ENCODE measurements at regions not wholly inside any gene's neighbourhood (a gene's known extent, or its start where the extent isn't known, plus 50 kb on each side); places are given as distances from the start of the nearest gene placed in this dataset.

GRCh38 chr15:27683121-27683520 is 416.0 kb downstream of the OCA2 start:
- no peak overlapping the region for H3K27ac ChIP-seq (ENCODE audit: low read depth)
- peaks cover 5% of the 10 kb centered on the region; the same call in 1 of the 2 replicates for H3K9me2 ChIP-seq (ENCODE audit: insufficient read depth)
- no peaks in the 10 kb centered on the region for H3K36me3 ChIP-seq (ENCODE audit: insufficient read depth)
- H3K4me1 ChIP-seq (ENCODE audit: insufficient read depth): peaks cover 20% of the 10 kb centered on the region
- no peak overlapping the region for H2AFZ ChIP-seq
- peaks cover 13% of the 10 kb centered on the region for H3K27me3 Mint-ChIP-seq (ENCODE audit: insufficient read depth, low read depth, poor library complexity)
- H3K36me3 Mint-ChIP-seq (ENCODE audit: low read depth): no peaks in the 10 kb centered on the region; the same call in 2 of the 3 replicates
- DNase-seq (ENCODE audit: low spot score) (no peak), ATAC-seq (no peak)
- H3K4me3 Mint-ChIP-seq: no peak overlapping the region
- no peaks in the 10 kb centered on the region for H3F3A ChIP-seq (replicated peaks; ENCODE audit: low read depth)
- H3K4me1 Mint-ChIP-seq: peaks cover 32% of the 10 kb centered on the region
- H3K4me3 ChIP-seq: no peak overlapping the region
- H3K4me2 ChIP-seq: no peak overlapping the region
- H3K27me3 ChIP-seq (ENCODE audit: insufficient read depth): no peaks in the 10 kb centered on the region
- H3K27ac Mint-ChIP-seq: no peak overlapping the region
- no peaks in the 10 kb centered on the region for H4K20me1 ChIP-seq (replicated peaks; ENCODE audit: insufficient read depth)
- TF ChIP-seq CREB1 (CRISPR knock-in tag; IDR thresholded peaks at IDR 0.05; ENCODE audit: low read depth): no peak
- TF ChIP-seq, protein P1, sequence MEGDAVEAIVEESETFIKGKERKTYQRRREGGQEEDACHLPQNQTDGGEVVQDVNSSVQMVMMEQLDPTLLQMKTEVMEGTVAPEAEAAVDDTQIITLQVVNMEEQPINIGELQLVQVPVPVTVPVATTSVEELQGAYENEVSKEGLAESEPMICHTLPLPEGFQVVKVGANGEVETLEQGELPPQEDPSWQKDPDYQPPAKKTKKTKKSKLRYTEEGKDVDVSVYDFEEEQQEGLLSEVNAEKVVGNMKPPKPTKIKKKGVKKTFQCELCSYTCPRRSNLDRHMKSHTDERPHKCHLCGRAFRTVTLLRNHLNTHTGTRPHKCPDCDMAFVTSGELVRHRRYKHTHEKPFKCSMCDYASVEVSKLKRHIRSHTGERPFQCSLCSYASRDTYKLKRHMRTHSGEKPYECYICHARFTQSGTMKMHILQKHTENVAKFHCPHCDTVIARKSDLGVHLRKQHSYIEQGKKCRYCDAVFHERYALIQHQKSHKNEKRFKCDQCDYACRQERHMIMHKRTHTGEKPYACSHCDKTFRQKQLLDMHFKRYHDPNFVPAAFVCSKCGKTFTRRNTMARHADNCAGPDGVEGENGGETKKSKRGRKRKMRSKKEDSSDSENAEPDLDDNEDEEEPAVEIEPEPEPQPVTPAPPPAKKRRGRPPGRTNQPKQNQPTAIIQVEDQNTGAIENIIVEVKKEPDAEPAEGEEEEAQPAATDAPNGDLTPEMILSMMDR (conservative IDR thresholded peaks at IDR 0.05; ENCODE audit: low read depth in 2 of 2): no peak
- TF ChIP-seq ZNF114 (CRISPR knock-in tag; IDR thresholded peaks at IDR 0.05): no peak
- H3K79me2 ChIP-seq (replicated peaks; ENCODE audit: insufficient read depth): no peaks in the 10 kb centered on the region
- H3K9me3 Mint-ChIP-seq: peaks cover 3% of the 10 kb centered on the region; the same call in 2 of the 3 replicates

DNA sequence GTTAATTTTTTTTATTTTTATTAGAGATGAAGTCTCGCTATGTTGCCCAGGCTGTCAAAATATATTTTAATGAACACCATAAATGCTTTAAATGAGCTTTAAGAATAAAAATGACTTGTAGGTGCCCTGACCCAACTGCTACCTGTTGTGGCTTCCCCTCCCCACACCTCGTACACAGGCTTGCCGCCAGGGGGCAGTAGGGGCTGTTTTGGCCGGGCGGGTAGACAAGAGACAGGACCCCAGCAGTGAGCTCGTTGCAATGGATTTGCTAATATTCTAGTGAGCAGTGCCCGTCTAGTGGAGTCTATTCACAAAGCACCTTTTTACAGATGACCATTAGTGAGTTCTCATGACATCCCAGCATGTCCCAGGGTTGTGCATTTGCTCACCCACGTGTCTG is 418.1 kb downstream of the OCA2 start:
- H3K9me2 ChIP-seq (ENCODE audit: insufficient read depth): 0 out of 2 replicates have a peak, but pooled peaks cover 4% of the 10 kb centered on the region
- no peaks in the 10 kb centered on the region for H4K20me1 ChIP-seq (replicated peaks; ENCODE audit: insufficient read depth)
- H3K4me1 Mint-ChIP-seq: peaks cover 32% of the 10 kb centered on the region
- no peak overlapping the region for H3K4me3 Mint-ChIP-seq
- DNase-seq (ENCODE audit: low spot score) (no peak), ATAC-seq (no peak)
- no peak overlapping the region for H2AFZ ChIP-seq
- H3K36me3 ChIP-seq (ENCODE audit: insufficient read depth): no peaks in the 10 kb centered on the region
- no peak overlapping the region for H3K27ac ChIP-seq (ENCODE audit: low read depth)
- no peak overlapping the region for H3K4me2 ChIP-seq
- H3K27me3 ChIP-seq (ENCODE audit: insufficient read depth): no peaks in the 10 kb centered on the region
- H3K27ac Mint-ChIP-seq: no peak overlapping the region
- H3K4me1 ChIP-seq (ENCODE audit: insufficient read depth): peaks cover 20% of the 10 kb centered on the region
- no peaks in the 10 kb centered on the region for H3F3A ChIP-seq (replicated peaks; ENCODE audit: low read depth)
- peaks cover 3% of the 10 kb centered on the region; the same call in 2 of the 3 replicates for H3K9me3 Mint-ChIP-seq
- no peaks in the 10 kb centered on the region; the same call in 2 of the 3 replicates for H3K36me3 Mint-ChIP-seq (ENCODE audit: low read depth)
- no peaks in the 10 kb centered on the region for H3K79me2 ChIP-seq (replicated peaks; ENCODE audit: insufficient read depth)
- peaks cover 15% of the 10 kb centered on the region for H3K27me3 Mint-ChIP-seq (ENCODE audit: insufficient read depth, low read depth, poor library complexity)
- H3K4me3 ChIP-seq: no peak overlapping the region
- no peak for TF ChIP-seq NANOG (IDR thresholded peaks at IDR 0.05; ENCODE audit: borderline replicate concordance)
- no peak for TF ChIP-seq ETS1 (IDR thresholded peaks at IDR 0.05)
- no peak for TF ChIP-seq EZH2 (IDR thresholded peaks at IDR 0.05; ENCODE audit: low read depth, unreplicated experiment)
- no peak for TF ChIP-seq ZNF331 (CRISPR knock-in tag; IDR thresholded peaks at IDR 0.05; ENCODE audit: low read depth)
- TF ChIP-seq, protein P2, sequence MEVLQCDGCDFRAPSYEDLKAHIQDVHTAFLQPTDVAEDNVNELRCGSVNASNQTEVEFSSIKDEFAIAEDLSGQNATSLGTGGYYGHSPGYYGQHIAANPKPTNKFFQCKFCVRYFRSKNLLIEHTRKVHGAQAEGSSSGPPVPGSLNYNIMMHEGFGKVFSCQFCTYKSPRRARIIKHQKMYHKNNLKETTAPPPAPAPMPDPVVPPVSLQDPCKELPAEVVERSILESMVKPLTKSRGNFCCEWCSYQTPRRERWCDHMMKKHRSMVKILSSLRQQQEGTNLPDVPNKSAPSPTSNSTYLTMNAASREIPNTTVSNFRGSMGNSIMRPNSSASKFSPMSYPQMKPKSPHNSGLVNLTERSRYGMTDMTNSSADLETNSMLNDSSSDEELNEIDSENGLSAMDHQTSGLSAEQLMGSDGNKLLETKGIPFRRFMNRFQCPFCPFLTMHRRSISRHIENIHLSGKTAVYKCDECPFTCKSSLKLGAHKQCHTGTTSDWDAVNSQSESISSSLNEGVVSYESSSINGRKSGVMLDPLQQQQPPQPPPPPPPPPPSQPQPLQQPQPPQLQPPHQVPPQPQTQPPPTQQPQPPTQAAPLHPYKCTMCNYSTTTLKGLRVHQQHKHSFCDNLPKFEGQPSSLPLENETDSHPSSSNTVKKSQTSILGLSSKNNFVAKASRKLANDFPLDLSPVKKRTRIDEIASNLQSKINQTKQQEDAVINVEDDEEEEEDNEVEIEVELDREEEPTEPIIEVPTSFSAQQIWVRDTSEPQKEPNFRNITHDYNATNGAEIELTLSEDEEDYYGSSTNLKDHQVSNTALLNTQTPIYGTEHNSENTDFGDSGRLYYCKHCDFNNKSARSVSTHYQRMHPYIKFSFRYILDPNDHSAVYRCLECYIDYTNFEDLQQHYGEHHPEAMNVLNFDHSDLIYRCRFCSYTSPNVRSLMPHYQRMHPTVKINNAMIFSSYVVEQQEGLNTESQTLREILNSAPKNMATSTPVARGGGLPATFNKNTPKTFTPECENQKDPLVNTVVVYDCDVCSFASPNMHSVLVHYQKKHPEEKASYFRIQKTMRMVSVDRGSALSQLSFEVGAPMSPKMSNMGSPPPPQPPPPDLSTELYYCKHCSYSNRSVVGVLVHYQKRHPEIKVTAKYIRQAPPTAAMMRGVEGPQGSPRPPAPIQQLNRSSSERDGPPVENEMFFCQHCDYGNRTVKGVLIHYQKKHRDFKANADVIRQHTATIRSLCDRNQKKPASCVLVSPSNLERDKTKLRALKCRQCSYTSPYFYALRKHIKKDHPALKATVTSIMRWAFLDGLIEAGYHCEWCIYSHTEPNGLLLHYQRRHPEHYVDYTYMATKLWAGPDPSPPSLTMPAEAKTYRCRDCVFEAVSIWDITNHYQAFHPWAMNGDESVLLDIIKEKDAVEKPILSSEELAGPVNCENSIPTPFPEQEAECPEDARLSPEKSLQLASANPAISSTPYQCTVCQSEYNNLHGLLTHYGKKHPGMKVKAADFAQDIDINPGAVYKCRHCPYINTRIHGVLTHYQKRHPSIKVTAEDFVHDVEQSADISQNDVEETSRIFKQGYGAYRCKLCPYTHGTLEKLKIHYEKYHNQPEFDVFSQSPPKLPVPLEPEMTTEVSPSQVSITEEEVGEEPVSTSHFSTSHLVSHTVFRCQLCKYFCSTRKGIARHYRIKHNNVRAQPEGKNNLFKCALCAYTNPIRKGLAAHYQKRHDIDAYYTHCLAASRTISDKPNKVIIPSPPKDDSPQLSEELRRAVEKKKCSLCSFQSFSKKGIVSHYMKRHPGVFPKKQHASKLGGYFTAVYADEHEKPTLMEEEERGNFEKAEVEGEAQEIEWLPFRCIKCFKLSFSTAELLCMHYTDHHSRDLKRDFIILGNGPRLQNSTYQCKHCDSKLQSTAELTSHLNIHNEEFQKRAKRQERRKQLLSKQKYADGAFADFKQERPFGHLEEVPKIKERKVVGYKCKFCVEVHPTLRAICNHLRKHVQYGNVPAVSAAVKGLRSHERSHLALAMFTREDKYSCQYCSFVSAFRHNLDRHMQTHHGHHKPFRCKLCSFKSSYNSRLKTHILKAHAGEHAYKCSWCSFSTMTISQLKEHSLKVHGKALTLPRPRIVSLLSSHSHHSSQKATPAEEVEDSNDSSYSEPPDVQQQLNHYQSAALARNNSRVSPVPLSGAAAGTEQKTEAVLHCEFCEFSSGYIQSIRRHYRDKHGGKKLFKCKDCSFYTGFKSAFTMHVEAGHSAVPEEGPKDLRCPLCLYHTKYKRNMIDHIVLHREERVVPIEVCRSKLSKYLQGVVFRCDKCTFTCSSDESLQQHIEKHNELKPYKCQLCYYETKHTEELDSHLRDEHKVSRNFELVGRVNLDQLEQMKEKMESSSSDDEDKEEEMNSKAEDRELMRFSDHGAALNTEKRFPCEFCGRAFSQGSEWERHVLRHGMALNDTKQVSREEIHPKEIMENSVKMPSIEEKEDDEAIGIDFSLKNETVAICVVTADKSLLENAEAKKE (CRISPR knock-in tag; IDR thresholded peaks at IDR 0.05): no peak
- no peak for TF ChIP-seq POLR2AphosphoS5 (IDR thresholded peaks at IDR 0.05; ENCODE audit: low read depth)
- TF ChIP-seq CREB1 (CRISPR knock-in tag; IDR thresholded peaks at IDR 0.05; ENCODE audit: low read depth): no peak
- TF ChIP-seq, protein P1 (conservative IDR thresholded peaks at IDR 0.05; ENCODE audit: low read depth in 2 of 2): no peak
- no peak for TF ChIP-seq ZNF114 (CRISPR knock-in tag; IDR thresholded peaks at IDR 0.05)
- TF ChIP-seq EZH2phosphoT487 (IDR thresholded peaks at IDR 0.05; ENCODE audit: unreplicated experiment): no peak
